K562 (cell line): ENCODE measurements at regions not wholly inside any gene's neighbourhood (a gene's known extent, or its start where the extent isn't known, plus 50 kb on each side); places are given as distances from the start of the nearest gene placed in this dataset.

ENCODE experiments used
- ATAC-seq: fragments of 200-7000 bp; cut with Tn5 transposase; 3 replicates; pipeline ENCODE4 v1.9.1; 2020; ENCODE audit warnings: moderate library complexity
- BruUV-seq: library from RNA; stranded (reverse); fragments of 400-500 nt; replicated peaks from 2 replicates; lab custom pipeline; 2021; lab: Mats Ljungman, UMichigan
- CTCF ChIA-PET: fragments of 300-600 bp; formaldehyde crosslinking; extraction: SDS; loops from one replicate; lab custom pipeline; 2021; ENCODE audit warnings: low intra/inter-chr PET ratio; lab: Yijun Ruan, JAX
- POLR2A ChIA-PET: fragments of 300-600, 350-650 bp; sonication (Branson Sonifier 250); formaldehyde crosslinking; extraction: SDS; loops from one replicate; lab custom pipeline; 2021; ENCODE audit warnings: antibody characterized with exemption, inconsistent platforms; lab: Yijun Ruan, JAX
- DNase-seq, 4 experiments: peaks; one replicate each; pipeline versions ENCODE4 v3.0.0 to v3.0.0-alpha.2; 2011 to 2018; ENCODE audit warnings: low spot score in 3 of 4, mixed read lengths in 3 of 4; ENCODE audit errors: extremely low read depth in 1 of 4
- FAIRE-seq: peaks from 2 replicates; lab custom pipeline; 2011; peaks lifted over from hg19 to GRCh38; lab: Jason Lieb, UNC
- H2AFZ ChIP-seq: 2 replicates; pipeline ENCODE4 v1.6.0; 2011; ENCODE audit warnings: low read depth, low read length, control low read depth, inconsistent platforms
- H3K27ac ChIP-seq: fragments of 200-600 bp; 3 replicates; pipeline ENCODE4 v1.8.0; 2011; ENCODE audit warnings: low read depth, mild to moderate bottlenecking, control low read depth, inconsistent platforms, low read length, moderate library complexity, mixed read lengths; ENCODE audit errors: extremely low read depth
- H3K27me3 ChIP-seq, 2 experiments: fragments of 300-600 bp in 1 of 2; 2 replicates in 1 of 2; 3 replicates in 1 of 2; pipeline versions ENCODE4 v1.6.0 to v1.8.0; 2011; ENCODE audit warnings: inconsistent platforms in 2 of 2, low read length in 2 of 2, mild to moderate bottlenecking in 1 of 2, mixed read lengths in 1 of 2, moderate library complexity in 1 of 2; ENCODE audit not compliant: control insufficient read depth in 2 of 2, insufficient read depth in 2 of 2
- H3K36me3 ChIP-seq: fragments of 300-600 bp; 3 replicates; pipeline ENCODE4 v1.8.0; 2011; ENCODE audit warnings: mild to moderate bottlenecking, low read length, inconsistent platforms; ENCODE audit not compliant: control insufficient read depth, insufficient read depth
- H3K4me1 ChIP-seq, 2 experiments: fragments of 200-600 bp in 1 of 2; replicated peaks in 1 of 2; 2 replicates in 1 of 2; 3 replicates in 1 of 2; pipeline versions ENCODE4 v1.5.1 to v1.8.0; 2011; ENCODE audit warnings: inconsistent platforms in 2 of 2, low read length in 2 of 2, mild to moderate bottlenecking in 1 of 2, mixed read lengths in 1 of 2, moderate library complexity in 1 of 2; ENCODE audit not compliant: control insufficient read depth in 2 of 2, insufficient read depth in 2 of 2
- H3K4me2 ChIP-seq: 2 replicates; pipeline ENCODE4 v1.6.1; 2011; ENCODE audit warnings: low read length, control low read depth, inconsistent platforms, mixed read lengths; ENCODE audit not compliant: insufficient read depth
- H3K4me3 ChIP-seq: fragments of 200-600 bp; sonication (generic), shearing (Covaris generic); 2 replicates; pipeline ENCODE4 v1.5.1; 2016; ENCODE audit warnings: control low read depth, inconsistent platforms
- H3K79me2 ChIP-seq: fragments of 200-600 bp; 3 replicates; pipeline ENCODE4 v1.8.0; 2011; ENCODE audit warnings: low read length, inconsistent platforms; ENCODE audit not compliant: control insufficient read depth, insufficient read depth
- H3K9ac ChIP-seq, 2 experiments: 2 replicates each; pipeline versions ENCODE4 v1.6.0 to v1.6.1; 2011; ENCODE audit warnings: low read depth in 2 of 2, low read length in 2 of 2, control low read depth in 1 of 2, inconsistent platforms in 1 of 2, mild to moderate bottlenecking in 1 of 2, mixed read lengths in 1 of 2; ENCODE audit not compliant: insufficient read depth in 1 of 2
- H3K9me1 ChIP-seq: one replicate; pipeline ENCODE4 v1.6.0; 2011; ENCODE audit warnings: inconsistent platforms, mild to moderate bottlenecking, low read length, moderate library complexity; ENCODE audit not compliant: control insufficient read depth, insufficient read depth
- H3K9me3 ChIP-seq: replicated peaks from 2 replicates; pipeline ENCODE4 v1.5.1; 2011; ENCODE audit warnings: low read depth, low read length, inconsistent platforms; ENCODE audit not compliant: control insufficient read depth, insufficient read depth
- H4K20me1 ChIP-seq: replicated peaks from 2 replicates; pipeline ENCODE4 v1.6.1; 2011; ENCODE audit warnings: low read length, inconsistent platforms, mixed read lengths; ENCODE audit not compliant: control insufficient read depth, insufficient read depth
- ATF3 ChIP-seq, 2 experiments: fragments of 450-650 bp in 1 of 2; sonication (generic) in 1 of 2; formaldehyde crosslinking in 1 of 2; IDR thresholded peaks in 1 of 2; conservative IDR thresholded peaks in 1 of 2; 2 replicates each; pipeline versions ENCODE4 v1.6.1 to v1.8.1; 2016 to 2023; ENCODE audit warnings: mild to moderate bottlenecking in 2 of 2, moderate library complexity in 2 of 2, inconsistent platforms in 1 of 2, missing genetic modification reagents in 1 of 2
- ETS1 ChIP-seq: conservative IDR thresholded peaks from 2 replicates; pipeline ENCODE4 v1.6.1; 2011; ENCODE audit warnings: low read depth, mild to moderate bottlenecking, low read length; ENCODE audit not compliant: control insufficient read depth
- ZBTB11 ChIP-seq, 3 experiments: fragments of 200-800 bp in 1 of 3; fragments of 250-450 bp in 1 of 3; fragments of 450-650 bp in 1 of 3; sonication (Bioruptor Pico) in 1 of 3; sonication (Bioruptor generic) in 1 of 3; formaldehyde crosslinking in 1 of 3; IDR thresholded peaks; 2 replicates each; pipeline versions ENCODE4 v1.6.1 to v1.8.0; 2016 to 2022; ENCODE audit warnings: mild to moderate bottlenecking in 2 of 3, missing genetic modification characterization in 2 of 3, missing compliant biosample characterization in 1 of 3, moderate library complexity in 1 of 3
- WGBS: fragments of 100-300 bp; shearing (Covaris generic); methylation state at CpG from one replicate; pipeline ENCODE4 v1.1.6; 2016; ENCODE audit warnings: low coverage, mixed read lengths; ENCODE audit not compliant: insufficient coverage; ENCODE audit errors: missing lambda C conversion rate; 5-methylcytosine and 5-hydroxymethylcytosine counted together
- in situ Hi-C: fragments of 300-500 bp; cut with MboI; formaldehyde crosslinking; loops from 4 replicates; pipeline ENCODE4 v1.15.0; 2018; ENCODE audit warnings: inconsistent platforms, mixed read lengths
- intact Hi-C: fragments of 100-400 bp; cut with micrococcal nuclease; formaldehyde crosslinking; loops from 2 replicates; pipeline ENCODE4 v1.14.2; 2022

GRCh38 chrX:13266641-13267345 is 53.1 kb downstream of the ATXN3L start:
- no peaks in the 10 kb centered on the region for H3K79me2 ChIP-seq
- in situ Hi-C loops = no loop called here
- H3K9me3 ChIP-seq = no peaks in the 10 kb centered on the region
- BruUV-seq = no TSS peak
- no peak for FAIRE-seq
- H3K4me1 ChIP-seq = no peaks in the 10 kb centered on the region
- H3K27me3 ChIP-seq = no peaks in the 10 kb centered on the region
- H3K4me2 ChIP-seq = no peak overlapping the region
- H3K9ac ChIP-seq = no peak overlapping the region; a peak in 1 of 4 replicates
- intact Hi-C loops = no loop called here
- no peak overlapping the region for H3K4me3 ChIP-seq
- H2AFZ ChIP-seq = no peak overlapping the region
- POLR2A ChIA-PET = no interaction called here
- no peaks in the 10 kb centered on the region for H4K20me1 ChIP-seq
- H3K36me3 ChIP-seq = no peaks in the 10 kb centered on the region
- CTCF ChIA-PET = no interaction called here
- WGBS = 50% methylated on average over 8 of the region's 10 CpGs
- DNase-seq = no peak
- TF ChIP-seq ETS1 (no peak), ATF3 (IDR thresholded peaks at IDR 0.05) (peak; percentile 42; the same call in 1 of the 2 replicates), ATF3 (CRISPR knock-in tag; conservative IDR thresholded peaks at IDR 0.05) (no peak), ZBTB11 (CRISPR knock-in tag; IDR thresholded peaks at IDR 0.05) (no peak)
- no peak for ATAC-seq
- H3K9me1 ChIP-seq = no peaks in the 10 kb centered on the region
- H3K27ac ChIP-seq = no peak overlapping the region
